ENCODE measurements at regions not wholly inside any gene's neighbourhood (a gene's known extent, or its start where the extent isn't known, plus 50 kb on each side); places are given as distances from the start of the nearest gene placed in this dataset.

- Histone ChIP-seq H3K9me3 (ENCODE audit: insufficient read depth, low read length) (no peaks in the 10 kb centered on the region), H2AFZ (ENCODE audit: low read depth, low read length, severe bottlenecking) (no peak overlapping the region), H3K9me2 (replicated peaks; ENCODE audit: insufficient read depth, low read length) (no peaks in the 10 kb centered on the region), H3K36me3 (ENCODE audit: low read length) (no peaks in the 10 kb centered on the region), H3K4me3 (ENCODE audit: insufficient read depth, low read length, poor library complexity, severe bottlenecking) (no peak overlapping the region), H3K27ac (ENCODE audit: low read depth, low read length) (no peak overlapping the region), H3K79me2 (ENCODE audit: insufficient read depth, low read length) (no peaks in the 10 kb centered on the region), H3F3A (ENCODE audit: insufficient read depth) (no peaks in the 10 kb centered on the region), H4K20me1 (ENCODE audit: low read depth, low read length) (no peaks in the 10 kb centered on the region), H3K4me2 (ENCODE audit: low read depth, low read length, poor library complexity, severe bottlenecking) (no peak overlapping the region), H3K27me3 (ENCODE audit: low read length) (no peaks in the 10 kb centered on the region), H3K9ac (ENCODE audit: low read length) (no peak overlapping the region)
- TF ChIP-seq EZH2phosphoT487 (conservative IDR thresholded peaks at IDR 0.05; ENCODE audit: low read length) (no peak), CTCF (IDR thresholded peaks at IDR 0.05; ENCODE audit: insufficient read depth, low read length, poor library complexity, severe bottlenecking) (no peak)
These were observed 88.7 kb downstream of the POLR2M start for GRCh38 chr15:57795261-57795660.

GRCh38 chr15:57796146-57796545 is 89.6 kb downstream of the POLR2M start:
- Histone ChIP-seq H3K9me2 (replicated peaks; ENCODE audit: insufficient read depth, low read length) (no peaks in the 10 kb centered on the region), H3K27ac (ENCODE audit: low read depth, low read length) (no peak overlapping the region), H3K9ac (ENCODE audit: low read length) (no peak overlapping the region), H3K9me3 (ENCODE audit: insufficient read depth, low read length) (no peaks in the 10 kb centered on the region), H3K79me2 (ENCODE audit: insufficient read depth, low read length) (no peaks in the 10 kb centered on the region), H2AFZ (ENCODE audit: low read depth, low read length, severe bottlenecking) (no peak overlapping the region), H3K4me2 (ENCODE audit: low read depth, low read length, poor library complexity, severe bottlenecking) (no peak overlapping the region), H3K27me3 (ENCODE audit: low read length) (no peaks in the 10 kb centered on the region), H3F3A (ENCODE audit: insufficient read depth) (no peaks in the 10 kb centered on the region), H3K36me3 (ENCODE audit: low read length) (no peaks in the 10 kb centered on the region), H4K20me1 (ENCODE audit: low read depth, low read length) (no peaks in the 10 kb centered on the region), H3K4me3 (ENCODE audit: insufficient read depth, low read length, poor library complexity, severe bottlenecking) (no peak overlapping the region)
- TF ChIP-seq CTCF (IDR thresholded peaks at IDR 0.05; ENCODE audit: insufficient read depth, low read length, poor library complexity, severe bottlenecking) = no peak
- no peak for TF ChIP-seq EZH2phosphoT487 (conservative IDR thresholded peaks at IDR 0.05; ENCODE audit: low read length)

GRCh38 chr15:57797110-57797509 is 90.6 kb downstream of the POLR2M start:
- H3K9me3 ChIP-seq (ENCODE audit: insufficient read depth, low read length) = no peaks in the 10 kb centered on the region
- TF ChIP-seq CTCF (IDR thresholded peaks at IDR 0.05; ENCODE audit: insufficient read depth, low read length, poor library complexity, severe bottlenecking) (no peak), EZH2phosphoT487 (conservative IDR thresholded peaks at IDR 0.05; ENCODE audit: low read length) (no peak)
- no peak overlapping the region for H3K4me2 ChIP-seq (ENCODE audit: low read depth, low read length, poor library complexity, severe bottlenecking)
- H3K36me3 ChIP-seq (ENCODE audit: low read length) = no peaks in the 10 kb centered on the region
- H4K20me1 ChIP-seq (ENCODE audit: low read depth, low read length) = no peaks in the 10 kb centered on the region
- H3K9ac ChIP-seq (ENCODE audit: low read length) = no peak overlapping the region
- H2AFZ ChIP-seq (ENCODE audit: low read depth, low read length, severe bottlenecking) = no peak overlapping the region
- no peaks in the 10 kb centered on the region for H3K9me2 ChIP-seq (replicated peaks; ENCODE audit: insufficient read depth, low read length)
- no peaks in the 10 kb centered on the region for H3K79me2 ChIP-seq (ENCODE audit: insufficient read depth, low read length)
- H3F3A ChIP-seq (ENCODE audit: insufficient read depth) = no peaks in the 10 kb centered on the region
- H3K4me3 ChIP-seq (ENCODE audit: insufficient read depth, low read length, poor library complexity, severe bottlenecking) = no peak overlapping the region
- H3K27me3 ChIP-seq (ENCODE audit: low read length) = no peaks in the 10 kb centered on the region
- H3K27ac ChIP-seq (ENCODE audit: low read depth, low read length) = no peak overlapping the region
